ENCODE measurements at regions not wholly inside any gene's neighbourhood (a gene's known extent, or its start where the extent isn't known, plus 50 kb on each side); places are given as distances from the start of the nearest gene placed in this dataset.

DNA sequence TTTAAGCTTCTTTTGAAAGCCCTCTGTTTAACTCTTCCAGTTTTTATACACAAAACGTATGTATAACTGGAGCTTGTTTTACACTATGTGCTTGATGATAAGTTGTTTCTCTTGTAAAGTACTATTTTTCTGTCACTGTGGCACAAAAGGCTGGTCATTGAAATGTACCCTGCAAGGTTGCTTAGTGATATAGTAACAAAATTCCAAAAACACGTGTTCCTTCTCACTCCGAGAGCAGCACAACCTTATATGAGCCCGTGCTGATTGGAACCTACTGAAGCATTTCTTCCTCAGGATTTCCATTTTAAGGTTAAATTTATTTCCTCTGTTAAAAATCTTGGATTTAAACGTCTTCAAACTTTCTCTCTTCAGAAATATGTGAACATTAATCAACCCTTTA lies 772.9 kb upstream of the TENM3 start:
- DNase-seq (ENCODE audit: extremely low spot score in 2 of 2) = no peak
- H3K9me3 ChIP-seq = no peaks in the 10 kb centered on the region
- no peaks in the 10 kb centered on the region for H3K36me3 ChIP-seq
- intact Hi-C loops (cut with DNase I) = no loop called here
- no peaks in the 10 kb centered on the region for H3K4me1 ChIP-seq
- TF ChIP-seq POLR2AphosphoS5 (IDR thresholded peaks at IDR 0.05; ENCODE audit: insufficient read depth in 1 of 2, low read depth in 1 of 2) (no peak), POLR2A (IDR thresholded peaks at IDR 0.05) (no peak)
- TF ChIP-seq, protein P1, sequence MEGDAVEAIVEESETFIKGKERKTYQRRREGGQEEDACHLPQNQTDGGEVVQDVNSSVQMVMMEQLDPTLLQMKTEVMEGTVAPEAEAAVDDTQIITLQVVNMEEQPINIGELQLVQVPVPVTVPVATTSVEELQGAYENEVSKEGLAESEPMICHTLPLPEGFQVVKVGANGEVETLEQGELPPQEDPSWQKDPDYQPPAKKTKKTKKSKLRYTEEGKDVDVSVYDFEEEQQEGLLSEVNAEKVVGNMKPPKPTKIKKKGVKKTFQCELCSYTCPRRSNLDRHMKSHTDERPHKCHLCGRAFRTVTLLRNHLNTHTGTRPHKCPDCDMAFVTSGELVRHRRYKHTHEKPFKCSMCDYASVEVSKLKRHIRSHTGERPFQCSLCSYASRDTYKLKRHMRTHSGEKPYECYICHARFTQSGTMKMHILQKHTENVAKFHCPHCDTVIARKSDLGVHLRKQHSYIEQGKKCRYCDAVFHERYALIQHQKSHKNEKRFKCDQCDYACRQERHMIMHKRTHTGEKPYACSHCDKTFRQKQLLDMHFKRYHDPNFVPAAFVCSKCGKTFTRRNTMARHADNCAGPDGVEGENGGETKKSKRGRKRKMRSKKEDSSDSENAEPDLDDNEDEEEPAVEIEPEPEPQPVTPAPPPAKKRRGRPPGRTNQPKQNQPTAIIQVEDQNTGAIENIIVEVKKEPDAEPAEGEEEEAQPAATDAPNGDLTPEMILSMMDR (IDR thresholded peaks at IDR 0.05) = no peak
- H3K27ac ChIP-seq = no peak overlapping the region
- H3K27me3 ChIP-seq = no peaks in the 10 kb centered on the region
- no peak overlapping the region for H3K4me3 ChIP-seq

DNA sequence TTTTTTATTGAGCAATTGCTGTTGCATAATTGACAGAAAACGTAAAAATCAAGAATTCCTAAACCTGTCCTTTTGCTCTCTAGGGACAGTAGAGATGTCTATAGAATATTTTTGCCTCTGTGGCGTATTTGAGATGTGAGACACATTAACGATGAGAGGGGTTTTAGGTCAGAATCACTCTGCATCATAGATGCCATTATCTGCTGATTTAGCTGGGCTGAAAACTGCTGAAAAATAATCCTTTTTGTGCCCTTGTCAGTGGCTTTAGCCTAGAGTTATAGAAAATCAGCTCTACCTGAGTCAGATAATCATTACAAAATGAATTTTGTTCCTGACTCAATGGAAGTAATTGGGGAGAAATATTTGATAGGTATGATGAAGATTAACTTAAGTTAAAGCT lies 767.8 kb upstream of the TENM3 start:
- no peak for TF ChIP-seq POLR2A (IDR thresholded peaks at IDR 0.05)
- TF ChIP-seq, protein P1 (IDR thresholded peaks at IDR 0.05) = no peak

DNA sequence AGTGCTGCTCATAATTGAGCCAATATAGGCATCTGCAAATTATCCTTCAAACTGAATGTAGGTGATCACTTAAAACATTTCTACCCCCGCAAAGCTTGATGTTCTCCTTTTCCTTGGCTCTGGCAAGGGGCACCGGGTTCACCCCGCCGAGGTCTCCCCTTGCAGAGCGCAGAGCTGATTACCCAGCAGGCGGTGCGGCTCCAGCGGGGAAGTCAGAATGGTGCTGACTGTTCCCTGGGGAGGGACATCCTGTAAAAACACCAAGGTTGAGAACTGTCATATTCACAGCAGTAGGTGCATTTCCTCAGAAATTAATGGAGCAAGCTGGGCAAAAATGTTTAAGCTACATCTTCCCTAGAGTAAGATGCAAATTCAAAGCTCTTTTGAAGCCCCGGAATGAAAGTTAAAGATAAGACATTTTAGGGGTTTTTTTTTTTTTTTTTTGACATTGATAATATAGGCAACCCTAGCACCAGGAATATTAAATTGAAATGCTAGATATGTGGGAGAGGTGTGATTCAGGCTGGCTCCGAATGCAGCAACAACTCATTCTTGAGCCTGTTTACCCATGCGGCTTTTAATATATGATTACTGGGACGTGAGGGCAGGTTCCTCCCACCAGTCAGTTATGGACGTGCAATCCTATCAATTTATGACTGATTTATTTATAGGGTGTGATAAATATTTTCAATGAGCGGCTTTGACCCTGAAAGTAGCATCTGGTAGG lies 767.3 kb upstream of the TENM3 start:
- H3K9me3 ChIP-seq = no peaks in the 10 kb centered on the region
- H3K27ac ChIP-seq = no peak overlapping the region
- intact Hi-C loops (cut with DNase I) = no loop called here
- H3K27me3 ChIP-seq = no peaks in the 10 kb centered on the region
- no peaks in the 10 kb centered on the region for H3K36me3 ChIP-seq
- TF ChIP-seq POLR2A (IDR thresholded peaks at IDR 0.05) (no peak), POLR2AphosphoS5 (IDR thresholded peaks at IDR 0.05; ENCODE audit: insufficient read depth in 1 of 2, low read depth in 1 of 2) (no peak)
- TF ChIP-seq, protein P1 (IDR thresholded peaks at IDR 0.05) = no peak
- DNase-seq (ENCODE audit: extremely low spot score in 2 of 2) = no peak
- no peaks in the 10 kb centered on the region for H3K4me1 ChIP-seq
- no peak overlapping the region for H3K4me3 ChIP-seq

More for the DNA sequence above, 767.8 kb upstream of the TENM3 start:
- DNase-seq (ENCODE audit: extremely low spot score in 2 of 2) = no peak
- no peaks in the 10 kb centered on the region for H3K36me3 ChIP-seq
- intact Hi-C loops (cut with DNase I) = no loop called here
- H3K27ac ChIP-seq = no peak overlapping the region
- H3K9me3 ChIP-seq = no peaks in the 10 kb centered on the region
- no peaks in the 10 kb centered on the region for H3K27me3 ChIP-seq
- no peaks in the 10 kb centered on the region for H3K4me1 ChIP-seq
- H3K4me3 ChIP-seq = no peak overlapping the region

DNA sequence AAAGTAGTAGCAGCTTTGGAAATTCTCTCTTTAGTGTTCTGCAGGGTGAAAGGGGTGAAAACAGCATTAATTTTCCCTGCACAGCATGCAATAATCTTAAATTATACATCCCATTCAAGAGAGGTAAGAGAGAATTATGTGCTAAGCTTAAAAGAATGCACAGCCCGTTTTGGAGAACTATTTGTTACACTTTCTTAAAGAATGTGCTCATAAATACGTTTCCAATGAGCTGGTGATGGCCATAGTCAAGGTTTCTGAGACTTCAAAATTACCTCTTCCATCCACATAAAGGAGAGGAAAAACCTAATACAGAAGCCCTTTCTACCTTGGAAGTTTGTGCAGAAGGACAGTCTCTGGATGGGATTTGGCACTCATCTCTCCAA lies 766.7 kb upstream of the TENM3 start:
- no peaks in the 10 kb centered on the region for H3K4me1 ChIP-seq
- intact Hi-C loops (cut with DNase I) = no loop called here
- H3K4me3 ChIP-seq = no peak overlapping the region
- H3K9me3 ChIP-seq = no peaks in the 10 kb centered on the region
- TF ChIP-seq POLR2A (IDR thresholded peaks at IDR 0.05) = no peak
- TF ChIP-seq, protein P1 (IDR thresholded peaks at IDR 0.05) = no peak
- TF ChIP-seq POLR2AphosphoS5 (IDR thresholded peaks at IDR 0.05; ENCODE audit: insufficient read depth in 1 of 2, low read depth in 1 of 2) = no peak
- DNase-seq (ENCODE audit: extremely low spot score in 2 of 2) = no peak
- H3K27ac ChIP-seq = no peak overlapping the region
- no peaks in the 10 kb centered on the region for H3K36me3 ChIP-seq
- H3K27me3 ChIP-seq = no peaks in the 10 kb centered on the region

DNA sequence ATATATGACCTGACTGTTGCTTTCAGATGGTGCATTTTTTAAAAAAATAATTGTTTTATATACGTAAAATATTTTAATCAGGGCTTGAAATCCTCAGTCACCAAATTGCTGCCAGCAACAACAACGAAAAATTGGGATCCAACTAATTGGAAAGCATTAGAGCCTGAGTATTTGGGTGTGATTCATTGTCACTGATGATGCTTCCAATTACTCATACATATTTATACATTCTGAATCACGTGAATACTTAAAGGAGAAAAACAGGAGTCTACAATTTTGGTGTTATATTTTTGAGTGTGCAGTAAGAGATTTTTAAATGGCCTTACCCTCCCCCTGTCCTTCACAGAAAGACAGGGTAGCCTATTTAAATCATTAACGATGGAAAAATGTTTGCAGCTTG lies 765.6 kb upstream of the TENM3 start:
- H3K4me3 ChIP-seq = no peak overlapping the region
- H3K9me3 ChIP-seq = no peaks in the 10 kb centered on the region
- H3K4me1 ChIP-seq = no peaks in the 10 kb centered on the region
- TF ChIP-seq POLR2AphosphoS5 (IDR thresholded peaks at IDR 0.05; ENCODE audit: insufficient read depth in 1 of 2, low read depth in 1 of 2) (no peak), POLR2A (IDR thresholded peaks at IDR 0.05) (no peak)
- TF ChIP-seq, protein P1 (IDR thresholded peaks at IDR 0.05) = no peak
- no peaks in the 10 kb centered on the region for H3K36me3 ChIP-seq
- H3K27me3 ChIP-seq = no peaks in the 10 kb centered on the region
- intact Hi-C loops (cut with DNase I) = no loop called here
- H3K27ac ChIP-seq = no peak overlapping the region
- DNase-seq (ENCODE audit: extremely low spot score in 2 of 2) = no peak

All from vagina (tissue), 2 donors.